ENCODE measurements at regions not wholly inside any gene's neighbourhood (a gene's known extent, or its start where the extent isn't known, plus 50 kb on each side); places are given as distances from the start of the nearest gene placed in this dataset.

DNA sequence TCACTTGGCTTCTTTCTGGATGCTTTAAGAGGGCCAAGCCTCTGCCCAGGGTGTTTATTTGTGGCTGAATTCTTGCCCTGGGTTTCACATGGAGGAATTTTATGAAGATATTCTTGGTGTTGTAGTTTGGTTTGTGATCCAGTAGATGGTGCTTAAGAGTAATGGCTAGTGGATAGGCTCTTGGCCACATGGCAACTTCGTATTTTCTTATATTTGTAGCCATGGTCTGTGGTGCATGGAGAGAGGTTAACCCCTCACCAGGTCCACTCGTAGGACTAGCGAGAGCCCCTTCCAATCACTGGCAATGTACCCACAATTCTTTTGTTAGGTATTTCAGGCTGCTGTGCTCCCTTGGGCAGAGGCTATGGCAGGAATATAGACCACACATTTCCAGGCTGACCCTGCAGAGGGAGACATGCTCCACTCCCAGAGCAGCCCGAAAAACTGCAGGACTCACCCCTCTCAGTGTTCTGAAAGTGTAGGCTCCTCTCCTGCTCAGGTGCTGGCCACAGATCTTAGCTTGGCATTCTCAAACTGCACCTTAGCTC lies 582.1 kb upstream of the SETBP1 start:
- no peaks in the 10 kb centered on the region for H3K79me2 ChIP-seq (ENCODE audit: insufficient read depth, low read length)
- H4K20me1 ChIP-seq (ENCODE audit: insufficient read depth) = no peaks in the 10 kb centered on the region
- BruUV-seq (replicated peaks) = no TSS peak
- H3K9me2 ChIP-seq (ENCODE audit: insufficient read depth) = no peaks in the 10 kb centered on the region
- no peak overlapping the region for H3K27ac ChIP-seq (ENCODE audit: low read depth, low read length)
- H2AFZ ChIP-seq (ENCODE audit: low read depth, low read length, poor library complexity, severe bottlenecking) = no peak overlapping the region
- POLR2A ChIA-PET = no interaction called here
- no peaks in the 10 kb centered on the region for H3K27me3 ChIP-seq (ENCODE audit: insufficient read depth, low read length)
- no peak for TF ChIP-seq ELF1 (IDR thresholded peaks at IDR 0.05; ENCODE audit: borderline replicate concordance, low read depth)
- no peak for TF ChIP-seq SRF (IDR thresholded peaks at IDR 0.05; ENCODE audit: low read depth)
- TF ChIP-seq POLR2AphosphoS5 (IDR thresholded peaks at IDR 0.05; ENCODE audit: low read depth, low read length) = no peak
- TF ChIP-seq RAD21 (IDR thresholded peaks at IDR 0.05; ENCODE audit: low read depth) = no peak
- TF ChIP-seq, protein P1, sequence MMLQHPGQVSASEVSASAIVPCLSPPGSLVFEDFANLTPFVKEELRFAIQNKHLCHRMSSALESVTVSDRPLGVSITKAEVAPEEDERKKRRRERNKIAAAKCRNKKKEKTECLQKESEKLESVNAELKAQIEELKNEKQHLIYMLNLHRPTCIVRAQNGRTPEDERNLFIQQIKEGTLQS (IDR thresholded peaks at IDR 0.05) = no peak
- TF ChIP-seq ZFX (IDR thresholded peaks at IDR 0.05) = no peak
- no peak for TF ChIP-seq TCF7L2 (IDR thresholded peaks at IDR 0.05; ENCODE audit: borderline replicate concordance, extremely low read depth, insufficient read depth, insufficient read length)
- TF ChIP-seq, protein P2, sequence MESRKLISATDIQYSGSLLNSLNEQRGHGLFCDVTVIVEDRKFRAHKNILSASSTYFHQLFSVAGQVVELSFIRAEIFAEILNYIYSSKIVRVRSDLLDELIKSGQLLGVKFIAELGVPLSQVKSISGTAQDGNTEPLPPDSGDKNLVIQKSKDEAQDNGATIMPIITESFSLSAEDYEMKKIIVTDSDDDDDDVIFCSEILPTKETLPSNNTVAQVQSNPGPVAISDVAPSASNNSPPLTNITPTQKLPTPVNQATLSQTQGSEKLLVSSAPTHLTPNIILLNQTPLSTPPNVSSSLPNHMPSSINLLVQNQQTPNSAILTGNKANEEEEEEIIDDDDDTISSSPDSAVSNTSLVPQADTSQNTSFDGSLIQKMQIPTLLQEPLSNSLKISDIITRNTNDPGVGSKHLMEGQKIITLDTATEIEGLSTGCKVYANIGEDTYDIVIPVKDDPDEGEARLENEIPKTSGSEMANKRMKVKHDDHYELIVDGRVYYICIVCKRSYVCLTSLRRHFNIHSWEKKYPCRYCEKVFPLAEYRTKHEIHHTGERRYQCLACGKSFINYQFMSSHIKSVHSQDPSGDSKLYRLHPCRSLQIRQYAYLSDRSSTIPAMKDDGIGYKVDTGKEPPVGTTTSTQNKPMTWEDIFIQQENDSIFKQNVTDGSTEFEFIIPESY (IDR thresholded peaks at IDR 0.05; ENCODE audit: extremely low read depth, insufficient replicate concordance, low read length) = no peak
- no peak for TF ChIP-seq JUND (IDR thresholded peaks at IDR 0.05)
- TF ChIP-seq, protein P3, sequence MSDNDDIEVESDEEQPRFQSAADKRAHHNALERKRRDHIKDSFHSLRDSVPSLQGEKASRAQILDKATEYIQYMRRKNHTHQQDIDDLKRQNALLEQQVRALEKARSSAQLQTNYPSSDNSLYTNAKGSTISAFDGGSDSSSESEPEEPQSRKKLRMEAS (IDR thresholded peaks at IDR 0.05) = no peak
- no peak for TF ChIP-seq YY1 (IDR thresholded peaks at IDR 0.05; ENCODE audit: extremely low read depth, insufficient replicate concordance, low read depth, low read length)
- no peak for TF ChIP-seq POLR2A (IDR thresholded peaks at IDR 0.05; ENCODE audit: borderline replicate concordance, extremely low read depth, insufficient read depth, insufficient read length)
- no peak for TF ChIP-seq SP1 (IDR thresholded peaks at IDR 0.05; ENCODE audit: low read depth)
- TF ChIP-seq CBX3 (IDR thresholded peaks at IDR 0.05; ENCODE audit: low read depth) = no peak
- TF ChIP-seq EZH2phosphoT487 (IDR thresholded peaks at IDR 0.05; ENCODE audit: borderline replicate concordance) = no peak
- no peak for ATAC-seq
- RAD21 ChIA-PET (ENCODE audit: low non-redundant PET in 1 of 2, low total read pairs in 2 of 2, uncharacterized antibody in 2 of 2, unreplicated experiment in 2 of 2) = no interaction called here
- H3K9ac ChIP-seq (ENCODE audit: low read length) = no peak overlapping the region
- H3K4me2 ChIP-seq (ENCODE audit: low read length) = no peak overlapping the region
- H3K4me1 ChIP-seq (ENCODE audit: control insufficient read depth in 1 of 2, insufficient read depth in 2 of 2, low read length in 2 of 2) = no peaks in the 10 kb centered on the region
- CTCF ChIA-PET = no interaction called here
- peaks cover 16 to 27% of the 10 kb centered on the region in 2 experiments; a peak in 2 of 4 replicates for H3K9me3 ChIP-seq (ENCODE audit: control insufficient read depth in 1 of 2, insufficient read depth in 1 of 2, low read depth in 1 of 2, low read length in 2 of 2)
- intact Hi-C loops (cut with micrococcal nuclease) = no loop called here
- DNase-seq (ENCODE audit: low read depth, low spot score) = no peak
- H3K36me3 ChIP-seq (ENCODE audit: control insufficient read depth in 1 of 2, insufficient read depth in 2 of 2, low read length in 2 of 2) = no peaks in the 10 kb centered on the region
- no peak overlapping the region for H3K4me3 ChIP-seq (replicated peaks in 1 of 2; ENCODE audit: low read depth in 1 of 2, low read length in 2 of 2)

All from HCT116 (cell line).